Erythroblast (primary cell): ENCODE measurements at regions not wholly inside any gene's neighbourhood (a gene's known extent, or its start where the extent isn't known, plus 50 kb on each side); places are given as distances from the start of the nearest gene placed in this dataset.

ENCODE experiments used
- GATA1 ChIP-seq: IDR thresholded peaks from 2 replicates; pipeline ENCODE4 v1.6.1; 2011; ENCODE audit warnings: low read depth, mild to moderate bottlenecking, control low read depth, low read length, moderate library complexity
- POLR2A ChIP-seq: IDR thresholded peaks from 2 replicates; pipeline ENCODE4 v1.6.1; 2011; ENCODE audit warnings: mild to moderate bottlenecking, low read length

DNA sequence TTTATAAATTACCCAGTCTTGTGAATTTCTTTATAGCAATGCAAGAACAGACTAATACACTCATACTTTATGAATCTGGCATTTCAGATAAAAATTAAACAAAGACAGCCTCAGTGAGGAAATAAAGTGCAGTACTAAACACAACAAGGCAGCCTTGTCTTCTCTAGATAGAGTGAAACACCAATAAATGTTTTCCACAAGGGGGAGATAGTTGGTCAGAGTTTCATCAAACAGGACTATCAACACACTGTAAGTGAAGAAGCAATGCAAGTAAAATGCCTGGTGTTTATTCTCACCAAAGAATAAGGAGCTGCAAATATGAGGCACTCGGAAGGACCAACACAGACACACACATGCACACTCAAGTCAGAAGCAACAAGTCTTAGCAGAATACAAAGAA lies 62.8 kb downstream of the FAM9B start:
- TF ChIP-seq POLR2A (no peak), GATA1 (no peak)
